Upper lobe of right lung (tissue), 1 donor: ENCODE measurements at regions not wholly inside any gene's neighbourhood (a gene's known extent, or its start where the extent isn't known, plus 50 kb on each side); places are given as distances from the start of the nearest gene placed in this dataset.
"Not testable (repeated sequence)": the region's sequence is repeated elsewhere in the genome, so short reads cannot be mapped to it uniquely, and the experiment has no call there.

Experiments used
- ATAC-seq: fragments of 200-7000 bp; cut with Tn5 transposase; one replicate; pipeline ENCODE4 v1.9.1; 2020; ENCODE audit warnings: mild to moderate bottlenecking, moderate library complexity
- DNase-seq: peaks from one replicate; pipeline ENCODE4 v3.0.0-alpha.2; 2020
- H3K27ac ChIP-seq: fragments of 200-600 bp; one replicate; pipeline ENCODE4 v1.8.0; 2022
- H3K27me3 ChIP-seq: fragments of 200-600 bp; one replicate; pipeline ENCODE4 v1.8.0; 2022; ENCODE audit warnings: mild to moderate bottlenecking
- H3K36me3 ChIP-seq: fragments of 200-600 bp; one replicate; pipeline ENCODE4 v1.8.0; 2022
- H3K4me1 ChIP-seq: fragments of 200-600 bp; one replicate; pipeline ENCODE4 v1.8.0; 2022
- H3K4me3 ChIP-seq: fragments of 200-600 bp; one replicate; pipeline ENCODE4 v1.8.0; 2022; ENCODE audit warnings: mild to moderate bottlenecking
- H3K9me3 ChIP-seq: fragments of 200-600 bp; one replicate; pipeline ENCODE4 v1.8.0; 2022
- intact Hi-C: fragments of 100-400 bp; cut with DNase I; formaldehyde crosslinking; loops from one replicate; pipeline ENCODE4 v1.11.0; 2022
- TF ChIP-seq, protein P1 (sequence below): fragments of 200-600 bp; IDR thresholded peaks from one replicate; pipeline ENCODE4 v1.8.0; 2022; ENCODE audit warnings: antibody characterized with exemption
- donor health status: DM: no; HTN: yes; CAD: no; lungs with severe emphysema.

DNA sequence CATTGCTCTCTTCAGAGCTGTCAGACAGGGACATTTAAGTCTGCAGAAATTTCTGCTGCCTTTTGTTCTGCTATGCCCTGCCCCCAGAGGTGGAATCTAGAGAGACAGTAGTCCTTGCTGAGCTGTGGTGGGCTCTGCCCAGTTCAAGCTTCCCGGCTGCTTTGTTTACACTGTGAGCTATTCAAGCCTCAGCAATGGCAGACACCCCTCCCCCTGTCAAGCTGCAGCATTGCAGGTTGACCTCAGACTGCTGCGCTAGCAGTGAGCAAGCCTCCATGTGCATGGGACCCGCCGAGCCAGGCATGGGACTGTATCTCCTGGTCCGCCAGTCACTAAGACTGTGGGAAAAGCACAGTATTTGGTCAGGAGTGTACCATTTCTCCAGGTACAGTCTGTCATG lies 53.6 kb upstream of the MAPK10 start:
- H3K4me3 ChIP-seq, intact Hi-C loops, H3K9me3 ChIP-seq, ATAC-seq, DNase-seq, H3K36me3 ChIP-seq, H3K4me1 ChIP-seq, H3K27me3 ChIP-seq, H3K27ac ChIP-seq: not testable (repeated sequence)

DNA sequence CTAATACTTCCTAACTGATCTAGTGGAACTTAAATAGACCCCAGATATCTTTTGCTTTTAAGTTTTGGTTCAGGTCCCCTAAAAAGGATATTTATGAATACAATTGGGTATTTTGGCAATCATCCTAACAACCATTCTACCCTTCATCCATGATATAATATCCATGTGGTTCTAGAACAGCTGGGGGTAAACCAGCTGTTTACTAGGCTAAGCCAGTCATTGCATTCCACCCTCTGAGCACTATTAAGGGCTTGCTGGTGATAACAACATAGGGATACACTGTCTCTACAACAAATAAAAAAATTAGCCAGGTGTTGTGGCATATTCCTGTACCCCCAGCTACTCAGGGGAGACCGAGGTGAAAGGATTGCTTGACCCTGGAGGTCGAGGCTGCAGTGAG lies 54.8 kb upstream of the MAPK10 start:
- TF ChIP-seq, protein P1, sequence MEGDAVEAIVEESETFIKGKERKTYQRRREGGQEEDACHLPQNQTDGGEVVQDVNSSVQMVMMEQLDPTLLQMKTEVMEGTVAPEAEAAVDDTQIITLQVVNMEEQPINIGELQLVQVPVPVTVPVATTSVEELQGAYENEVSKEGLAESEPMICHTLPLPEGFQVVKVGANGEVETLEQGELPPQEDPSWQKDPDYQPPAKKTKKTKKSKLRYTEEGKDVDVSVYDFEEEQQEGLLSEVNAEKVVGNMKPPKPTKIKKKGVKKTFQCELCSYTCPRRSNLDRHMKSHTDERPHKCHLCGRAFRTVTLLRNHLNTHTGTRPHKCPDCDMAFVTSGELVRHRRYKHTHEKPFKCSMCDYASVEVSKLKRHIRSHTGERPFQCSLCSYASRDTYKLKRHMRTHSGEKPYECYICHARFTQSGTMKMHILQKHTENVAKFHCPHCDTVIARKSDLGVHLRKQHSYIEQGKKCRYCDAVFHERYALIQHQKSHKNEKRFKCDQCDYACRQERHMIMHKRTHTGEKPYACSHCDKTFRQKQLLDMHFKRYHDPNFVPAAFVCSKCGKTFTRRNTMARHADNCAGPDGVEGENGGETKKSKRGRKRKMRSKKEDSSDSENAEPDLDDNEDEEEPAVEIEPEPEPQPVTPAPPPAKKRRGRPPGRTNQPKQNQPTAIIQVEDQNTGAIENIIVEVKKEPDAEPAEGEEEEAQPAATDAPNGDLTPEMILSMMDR, result no peak
- no peaks in the 10 kb centered on the region for H3K36me3 ChIP-seq
- no peak overlapping the region for H3K27ac ChIP-seq
- intact Hi-C loops, result no loop called here
- no peak overlapping the region for H3K4me3 ChIP-seq
- H3K4me1 ChIP-seq, result no peaks in the 10 kb centered on the region
- no peak for ATAC-seq
- H3K9me3 ChIP-seq, result no peaks in the 10 kb centered on the region
- DNase-seq, result no peak
- no peaks in the 10 kb centered on the region for H3K27me3 ChIP-seq

- no peak overlapping the region for H3K4me3 ChIP-seq
- TF ChIP-seq, protein P1, result no peak
- no peaks in the 10 kb centered on the region for H3K9me3 ChIP-seq
- intact Hi-C loops, result no loop called here
- H3K27me3 ChIP-seq, result no peaks in the 10 kb centered on the region
- ATAC-seq, result no peak
- no peaks in the 10 kb centered on the region for H3K4me1 ChIP-seq
- no peak overlapping the region for H3K27ac ChIP-seq
- no peak for DNase-seq
- no peaks in the 10 kb centered on the region for H3K36me3 ChIP-seq
Observed at GRCh38 chr4:86416081-86416480, 56.2 kb upstream of the MAPK10 start.

GRCh38 chr4:86421461-86421860 lies 61.6 kb upstream of the MAPK10 start:
- no peaks in the 10 kb centered on the region for H3K36me3 ChIP-seq
- H3K9me3 ChIP-seq, result no peaks in the 10 kb centered on the region
- H3K27me3 ChIP-seq, result no peaks in the 10 kb centered on the region
- TF ChIP-seq, protein P1, result no peak
- no peak overlapping the region for H3K4me3 ChIP-seq
- DNase-seq (no peak), ATAC-seq (no peak)
- no peaks in the 10 kb centered on the region for H3K4me1 ChIP-seq
- intact Hi-C loops, result no loop called here
- H3K27ac ChIP-seq, result no peak overlapping the region

- Histone ChIP-seq H3K27me3 (no peaks in the 10 kb centered on the region), H3K27ac (no peak overlapping the region), H3K9me3 (no peaks in the 10 kb centered on the region), H3K4me3 (no peak overlapping the region), H3K4me1 (no peaks in the 10 kb centered on the region), H3K36me3 (no peaks in the 10 kb centered on the region)
- no peak for ATAC-seq
- TF ChIP-seq, protein P1, result no peak
- DNase-seq, result no peak
- intact Hi-C loops, result no loop called here
Observed at GRCh38 chr4:86431543-86432116, 71.8 kb upstream of the MAPK10 start.

GRCh38 chr4:86432559-86433134 lies 72.8 kb upstream of the MAPK10 start:
- Histone ChIP-seq H3K36me3 (no peaks in the 10 kb centered on the region), H3K4me3 (no peak overlapping the region), H3K9me3 (no peaks in the 10 kb centered on the region), H3K27ac (no peak overlapping the region), H3K27me3 (no peaks in the 10 kb centered on the region), H3K4me1 (no peaks in the 10 kb centered on the region)
- DNase-seq (no peak), ATAC-seq (no peak)
- TF ChIP-seq, protein P1, result no peak
- intact Hi-C loops, result no loop called here
